Keratinocyte (primary cell): ENCODE measurements at regions not wholly inside any gene's neighbourhood (a gene's known extent, or its start where the extent isn't known, plus 50 kb on each side); places are given as distances from the start of the nearest gene placed in this dataset.

ENCODE experiments used
- DNase-seq: peaks from one replicate; pipeline ENCODE4 v3.0.0-alpha.2; 2011; ENCODE audit warnings: low read depth, missing footprints, low spot score
- FAIRE-seq: peaks from 2 replicates; lab custom pipeline; 2011; peaks lifted over from hg19 to GRCh38; lab: Jason Lieb, UNC
- H2AFZ ChIP-seq: 2 replicates; pipeline ENCODE4 v1.6.0; 2012; ENCODE audit warnings: low read length, control low read depth, inconsistent platforms; ENCODE audit not compliant: control insufficient read depth
- H3K27ac ChIP-seq: 2 replicates; pipeline ENCODE4 v1.5.1; 2011; ENCODE audit warnings: low read length; ENCODE audit not compliant: control insufficient read depth, insufficient read depth
- H3K27me3 ChIP-seq: 3 replicates; pipeline ENCODE4 v1.6.0; 2011; ENCODE audit warnings: low read length; ENCODE audit not compliant: control insufficient read depth, insufficient read depth; ENCODE audit errors: extremely low read depth
- H3K36me3 ChIP-seq, 2 experiments: 2 replicates in 1 of 2; 3 replicates in 1 of 2; pipeline ENCODE4 v1.5.1; 2011; ENCODE audit warnings: low read length in 2 of 2, mild to moderate bottlenecking in 1 of 2; ENCODE audit not compliant: control insufficient read depth in 2 of 2, insufficient read depth in 2 of 2; ENCODE audit errors: extremely low read depth in 1 of 2
- H3K4me1 ChIP-seq: 3 replicates; pipeline ENCODE4 v1.5.1; 2011; ENCODE audit warnings: low read length; ENCODE audit not compliant: control insufficient read depth, insufficient read depth; ENCODE audit errors: extremely low read depth
- H3K4me2 ChIP-seq: 3 replicates; pipeline ENCODE4 v1.6.0; 2011; ENCODE audit warnings: low read depth, low read length; ENCODE audit not compliant: control insufficient read depth, insufficient read depth; ENCODE audit errors: extremely low read depth
- H3K4me3 ChIP-seq, 3 experiments: fragments of 200-600 bp in 1 of 3; sonication (generic) in 1 of 3; 2 replicates in 2 of 3; 3 replicates in 1 of 3; pipeline ENCODE4 v1.5.1; 2011 to 2016; ENCODE audit warnings: low read length in 3 of 3, mild to moderate bottlenecking in 3 of 3, control low read depth in 2 of 3, inconsistent platforms in 1 of 3, low read depth in 1 of 3, mixed read lengths in 1 of 3, mixed run types in 1 of 3, moderate library complexity in 1 of 3; ENCODE audit not compliant: control insufficient read depth in 2 of 3, insufficient read depth in 2 of 3; ENCODE audit errors: extremely low read depth in 1 of 3
- H3K79me2 ChIP-seq: 2 replicates; pipeline ENCODE4 v1.6.0; 2012; ENCODE audit warnings: low read length; ENCODE audit not compliant: control insufficient read depth, insufficient read depth
- H3K9ac ChIP-seq: 3 replicates; pipeline ENCODE4 v1.6.0; 2011; ENCODE audit warnings: low read length; ENCODE audit not compliant: control insufficient read depth, insufficient read depth; ENCODE audit errors: extremely low read depth
- H3K9me1 ChIP-seq: 3 replicates; pipeline ENCODE4 v1.6.0; 2011; ENCODE audit warnings: low read length; ENCODE audit not compliant: control insufficient read depth, insufficient read depth; ENCODE audit errors: extremely low read depth
- H3K9me3 ChIP-seq: 2 replicates; pipeline ENCODE4 v1.5.1; 2012; ENCODE audit warnings: low read depth, low read length; ENCODE audit not compliant: control insufficient read depth
- H4K20me1 ChIP-seq: 3 replicates; pipeline ENCODE4 v1.6.0; 2011; ENCODE audit warnings: low read length; ENCODE audit not compliant: control insufficient read depth, insufficient read depth; ENCODE audit errors: extremely low read depth
- EZH2 ChIP-seq: IDR thresholded peaks from one replicate; pipeline ENCODE4 v1.6.1; 2012; ENCODE audit warnings: inconsistent platforms, mild to moderate bottlenecking, low read length, moderate library complexity
- dilution Hi-C: fragments of 300-500 bp; cut with MboI; formaldehyde crosslinking; loops from one replicate; pipeline ENCODE4 v1.7.0; 2020; ENCODE audit warnings: low sequenced_read_pairs; ENCODE audit not compliant: extremely low pct_ligation_motif_present
- TF ChIP-seq, protein P1 (sequence below), 3 experiments: IDR thresholded peaks in 1 of 3; conservative IDR thresholded peaks in 1 of 3; optimal IDR thresholded peaks in 1 of 3; 2 replicates in 2 of 3; 3 replicates in 1 of 3; pipeline versions ENCODE3 to v1.5.1; 2011; ENCODE audit warnings: low read length in 3 of 3, mild to moderate bottlenecking in 3 of 3, moderate library complexity in 2 of 3, control low read depth in 1 of 3, inconsistent platforms in 1 of 3; ENCODE audit not compliant: insufficient read depth in 2 of 3; ENCODE audit errors: extremely low read depth in 1 of 3

DNA sequence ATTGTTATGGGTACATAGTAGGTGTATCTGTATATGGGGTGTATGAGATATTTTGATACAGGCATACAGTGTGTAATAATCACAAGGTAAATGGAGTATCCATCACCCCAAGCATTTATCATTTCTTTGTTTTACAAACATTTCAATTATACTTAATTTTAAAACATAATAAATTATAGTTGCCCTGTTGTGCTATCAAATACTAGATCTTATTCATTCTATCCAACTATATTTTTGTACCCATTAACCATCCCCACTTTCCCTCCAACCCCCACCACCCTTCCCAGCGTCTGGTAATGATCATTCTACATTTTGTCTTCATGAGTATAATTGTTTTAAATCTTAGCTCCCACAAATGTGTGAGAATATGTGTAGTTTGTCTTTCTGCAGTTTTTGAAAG lies 302.6 kb downstream of the FOXG1 start:
- Histone ChIP-seq H3K36me3 (no peaks in the 10 kb centered on the region), H3K9me1 (no peaks in the 10 kb centered on the region), H3K4me1 (no peaks in the 10 kb centered on the region), H3K27me3 (no peaks in the 10 kb centered on the region), H3K79me2 (no peaks in the 10 kb centered on the region), H2AFZ (no peak overlapping the region), H4K20me1 (no peaks in the 10 kb centered on the region), H3K4me2 (no peak overlapping the region), H3K9me3 (no peaks in the 10 kb centered on the region), H3K27ac (no peak overlapping the region), H3K4me3 (no peak overlapping the region), H3K9ac (no peak overlapping the region)
- FAIRE-seq (no peak), DNase-seq (no peak)
- dilution Hi-C loops: no loop called here
- TF ChIP-seq, protein P1, sequence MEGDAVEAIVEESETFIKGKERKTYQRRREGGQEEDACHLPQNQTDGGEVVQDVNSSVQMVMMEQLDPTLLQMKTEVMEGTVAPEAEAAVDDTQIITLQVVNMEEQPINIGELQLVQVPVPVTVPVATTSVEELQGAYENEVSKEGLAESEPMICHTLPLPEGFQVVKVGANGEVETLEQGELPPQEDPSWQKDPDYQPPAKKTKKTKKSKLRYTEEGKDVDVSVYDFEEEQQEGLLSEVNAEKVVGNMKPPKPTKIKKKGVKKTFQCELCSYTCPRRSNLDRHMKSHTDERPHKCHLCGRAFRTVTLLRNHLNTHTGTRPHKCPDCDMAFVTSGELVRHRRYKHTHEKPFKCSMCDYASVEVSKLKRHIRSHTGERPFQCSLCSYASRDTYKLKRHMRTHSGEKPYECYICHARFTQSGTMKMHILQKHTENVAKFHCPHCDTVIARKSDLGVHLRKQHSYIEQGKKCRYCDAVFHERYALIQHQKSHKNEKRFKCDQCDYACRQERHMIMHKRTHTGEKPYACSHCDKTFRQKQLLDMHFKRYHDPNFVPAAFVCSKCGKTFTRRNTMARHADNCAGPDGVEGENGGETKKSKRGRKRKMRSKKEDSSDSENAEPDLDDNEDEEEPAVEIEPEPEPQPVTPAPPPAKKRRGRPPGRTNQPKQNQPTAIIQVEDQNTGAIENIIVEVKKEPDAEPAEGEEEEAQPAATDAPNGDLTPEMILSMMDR (optimal IDR thresholded peaks at IDR 0.05 in 1 of 3, IDR thresholded peaks at IDR 0.05 in 1 of 3, conservative IDR thresholded peaks at IDR 0.05 in 1 of 3; ENCODE audit: extremely low read depth in 1 of 3, insufficient read depth in 2 of 3, low read length in 3 of 3): no peak
- no peak for TF ChIP-seq EZH2

DNA sequence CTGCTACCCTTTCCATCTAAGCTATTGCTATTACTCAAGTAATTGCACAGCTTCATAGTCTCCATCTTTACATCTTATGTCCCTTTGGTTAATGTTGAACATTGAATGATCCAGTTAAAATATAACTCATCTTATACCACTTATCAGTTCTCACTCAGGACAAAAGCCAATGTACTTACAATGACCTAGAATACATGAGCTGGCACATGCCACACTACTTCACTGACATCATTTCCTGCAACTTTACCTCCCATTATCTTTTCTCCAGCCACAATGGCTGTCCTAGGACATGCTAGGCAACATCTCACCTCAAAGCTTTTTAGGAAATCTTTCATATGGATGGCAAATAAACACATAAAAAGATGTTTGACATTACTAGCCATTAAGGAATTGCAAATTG lies 309.2 kb downstream of the FOXG1 start:
- Histone ChIP-seq H3K9me1 (no peaks in the 10 kb centered on the region), H2AFZ (no peak overlapping the region), H3K9me3 (no peaks in the 10 kb centered on the region), H3K36me3 (no peaks in the 10 kb centered on the region), H3K79me2 (no peaks in the 10 kb centered on the region), H3K4me2 (no peak overlapping the region), H4K20me1 (no peaks in the 10 kb centered on the region), H3K27me3 (no peaks in the 10 kb centered on the region), H3K4me3 (no peak overlapping the region), H3K4me1 (no peaks in the 10 kb centered on the region), H3K27ac (no peak overlapping the region), H3K9ac (no peak overlapping the region)
- no peak for TF ChIP-seq EZH2
- TF ChIP-seq, protein P1 (optimal IDR thresholded peaks at IDR 0.05 in 1 of 3, IDR thresholded peaks at IDR 0.05 in 1 of 3, conservative IDR thresholded peaks at IDR 0.05 in 1 of 3; ENCODE audit: extremely low read depth in 1 of 3, insufficient read depth in 2 of 3, low read length in 3 of 3): no peak
- DNase-seq: no peak
- no peak for FAIRE-seq
- dilution Hi-C loops: no loop called here
